ENCODE measurements at regions not wholly inside any gene's neighbourhood (a gene's known extent, or its start where the extent isn't known, plus 50 kb on each side); places are given as distances from the start of the nearest gene placed in this dataset.

GRCh38 chr17:72407931-72408330 lies 287.1 kb downstream of the SOX9 start:
- H3K4me3 ChIP-seq (replicated peaks in 1 of 3): no peak overlapping the region
- no peaks in the 10 kb centered on the region for H3K36me3 ChIP-seq
- TF ChIP-seq POLR2A (IDR thresholded peaks at IDR 0.05): no peak
- TF ChIP-seq CTCF (IDR thresholded peaks at IDR 0.05): no peak
- DNase-seq: no peak
- peak overlapping the region; percentile 18 to 67 (median 21) for H3K27ac ChIP-seq
- H3K9me3 ChIP-seq: no peaks in the 10 kb centered on the region
- intact Hi-C loops (cut with DNase I): no loop called here
- H3K4me1 ChIP-seq: peaks cover 4 to 34% of the 10 kb centered on the region in 2 donors
- no peaks in the 10 kb centered on the region for H3K27me3 ChIP-seq
- 86 to 93% methylated on average over 4 of the region's 4 CpGs for WGBS, 2 donors

- DNase-seq: no peak
- Histone ChIP-seq H3K27me3 (no peaks in the 10 kb centered on the region), H3K27ac (peak overlapping the region in 1 of 3 donors; percentile 21), H3K36me3 (no peaks in the 10 kb centered on the region), H3K9me3 (no peaks in the 10 kb centered on the region), H3K4me1 (peaks cover 4 to 34% of the 10 kb centered on the region in 2 donors), H3K4me3 (replicated peaks in 1 of 3) (no peak overlapping the region)
- TF ChIP-seq CTCF (IDR thresholded peaks at IDR 0.05) (no peak), POLR2A (IDR thresholded peaks at IDR 0.05) (no peak)
- intact Hi-C loops (cut with DNase I): no loop called here
- WGBS, 2 donors: 94% methylated on average over 5 of the region's 5 CpGs
Observed at GRCh38 chr17:72408641-72409040, 287.8 kb downstream of the SOX9 start.

GRCh38 chr17:72409405-72410002 lies 288.7 kb downstream of the SOX9 start:
- H3K27ac ChIP-seq: no peak overlapping the region
- H3K9me3 ChIP-seq: no peaks in the 10 kb centered on the region
- WGBS, 2 donors: 94% methylated on average over 2 of the region's 2 CpGs
- peaks cover 4 to 34% of the 10 kb centered on the region in 2 donors for H3K4me1 ChIP-seq
- H3K4me3 ChIP-seq (replicated peaks in 1 of 3): no peak overlapping the region
- DNase-seq: no peak
- intact Hi-C loops (cut with DNase I): no loop called here
- no peak for TF ChIP-seq POLR2A (IDR thresholded peaks at IDR 0.05)
- TF ChIP-seq CTCF (IDR thresholded peaks at IDR 0.05): no peak
- H3K27me3 ChIP-seq: no peaks in the 10 kb centered on the region
- no peaks in the 10 kb centered on the region for H3K36me3 ChIP-seq

- Histone ChIP-seq H3K27me3 (no peaks in the 10 kb centered on the region), H3K4me3 (replicated peaks in 1 of 3) (no peak overlapping the region), H3K4me1 (peaks cover 4 to 29% of the 10 kb centered on the region in 2 donors), H3K27ac (peak overlapping the region in 1 of 3 donors; percentile 27), H3K36me3 (no peaks in the 10 kb centered on the region), H3K9me3 (no peaks in the 10 kb centered on the region)
- intact Hi-C loops (cut with DNase I): no loop called here
- no peak for TF ChIP-seq POLR2A (IDR thresholded peaks at IDR 0.05)
- no peak for TF ChIP-seq CTCF (IDR thresholded peaks at IDR 0.05)
- DNase-seq: peak in 1 of 2 donors; percentile 41
- 62 to 63% methylated on average over 6 of the region's 6 CpGs for WGBS, 2 donors
Observed at GRCh38 chr17:72411124-72411563, 290.3 kb downstream of the SOX9 start.

GRCh38 chr17:72412650-72413076 lies 291.8 kb downstream of the SOX9 start:
- intact Hi-C loops (cut with DNase I): no loop called here
- H3K27ac ChIP-seq: no peak overlapping the region

More at GRCh38 chr17:72412650-72413076, 291.8 kb downstream of the SOX9 start:
- TF ChIP-seq CTCF (IDR thresholded peaks at IDR 0.05) (no peak), POLR2A (IDR thresholded peaks at IDR 0.05) (no peak)
- Histone ChIP-seq H3K4me1 (peaks cover 4 to 20% of the 10 kb centered on the region in 2 donors), H3K36me3 (no peaks in the 10 kb centered on the region), H3K4me3 (replicated peaks in 1 of 3) (no peak overlapping the region), H3K9me3 (no peaks in the 10 kb centered on the region), H3K27me3 (no peaks in the 10 kb centered on the region)
- no peak for DNase-seq
- 40 to 45% methylated on average over 5 of the region's 5 CpGs for WGBS, 2 donors

All from thyroid gland (tissue), 4 donors.